SK-N-SH treated with all-trans-retinoic acid at 6 μM for 48 hours (cell line): ENCODE measurements at regions not wholly inside any gene's neighbourhood (a gene's known extent, or its start where the extent isn't known, plus 50 kb on each side); places are given as distances from the start of the nearest gene placed in this dataset.

Experiments
- ATAC-seq: fragments of 200-7000 bp; cut with Tn5 transposase; 3 replicates; pipeline ENCODE4 v1.9.1; 2020; ENCODE audit warnings: mild to moderate bottlenecking, moderate library complexity
- ARNTL ChIP-seq: fragments of 450-650 bp; formaldehyde crosslinking; IDR thresholded peaks from 2 replicates; pipeline ENCODE4 v1.5.0; 2020; ENCODE audit warnings: low read depth, mild to moderate bottlenecking, moderate library complexity, borderline replicate concordance
- BACH2 ChIP-seq: fragments of 250-450 bp; sonication (Bioruptor Pico); IDR thresholded peaks from 2 replicates; pipeline ENCODE4 v1.9.0; 2021; ENCODE audit warnings: mild to moderate bottlenecking, borderline replicate concordance
- CSDC2 ChIP-seq: fragments of 250-450 bp; sonication (Bioruptor Pico); IDR thresholded peaks from 2 replicates; pipeline ENCODE4 v1.5.0; 2020; ENCODE audit warnings: mild to moderate bottlenecking, moderate library complexity
- ESRRG ChIP-seq: fragments of 250-450 bp; sonication (Bioruptor Pico); IDR thresholded peaks from 2 replicates; pipeline ENCODE4 v1.6.1; 2021; ENCODE audit warnings: mild to moderate bottlenecking
- GLIS3 ChIP-seq: fragments of 250-450 bp; sonication (Bioruptor Pico); IDR thresholded peaks from 2 replicates; pipeline ENCODE4 v1.5.0; 2020; ENCODE audit warnings: mild to moderate bottlenecking, moderate library complexity
- ISL1 ChIP-seq: fragments of 250-450 bp; sonication (Bioruptor Pico); IDR thresholded peaks from 2 replicates; pipeline ENCODE4 v2.1.2; 2022; ENCODE audit warnings: mild to moderate bottlenecking, moderate library complexity
- OSR1 ChIP-seq: fragments of 250-450 bp; sonication (Bioruptor Pico); IDR thresholded peaks from 2 replicates; pipeline ENCODE4 v1.8.0; 2022; ENCODE audit warnings: moderate library complexity, mild to moderate bottlenecking, inconsistent platforms
- POU6F1 ChIP-seq: fragments of 250-450 bp; sonication (Bioruptor Pico); IDR thresholded peaks from 2 replicates; pipeline ENCODE4 v1.8.0; 2021; ENCODE audit warnings: low read depth, mild to moderate bottlenecking, moderate library complexity, borderline replicate concordance
- PPARA ChIP-seq: fragments of 250-450 bp; sonication (Bioruptor Pico); IDR thresholded peaks from 2 replicates; pipeline ENCODE4 v1.5.0; 2020; ENCODE audit warnings: mild to moderate bottlenecking, borderline replicate concordance
- RARB ChIP-seq: fragments of 250-450 bp; sonication (Bioruptor Pico); IDR thresholded peaks from 2 replicates; pipeline ENCODE4 v1.8.0; 2021; ENCODE audit warnings: mild to moderate bottlenecking, moderate library complexity
- SNAI2 ChIP-seq: fragments of 250-450 bp; sonication (Bioruptor Pico); IDR thresholded peaks from 2 replicates; pipeline ENCODE4 v1.5.0; 2020; ENCODE audit warnings: mild to moderate bottlenecking, moderate library complexity
- TOX ChIP-seq: fragments of 250-450 bp; sonication (Bioruptor Pico); IDR thresholded peaks from 2 replicates; pipeline ENCODE4 v1.8.0; 2021; ENCODE audit warnings: mild to moderate bottlenecking, moderate library complexity, borderline replicate concordance
- TSHZ2 ChIP-seq: fragments of 250-450 bp; sonication (Bioruptor Pico); IDR thresholded peaks from 2 replicates; pipeline ENCODE4 v1.5.0; 2020; ENCODE audit warnings: mild to moderate bottlenecking, moderate library complexity
- ZFP3 ChIP-seq: fragments of 250-450 bp; sonication (Bioruptor Pico); IDR thresholded peaks from 2 replicates; pipeline ENCODE4 v1.5.0; 2020; ENCODE audit warnings: mild to moderate bottlenecking, moderate library complexity
- ZNF565 ChIP-seq: fragments of 450-650 bp; formaldehyde crosslinking; conservative IDR thresholded peaks from 2 replicates; pipeline ENCODE4 v1.5.0; 2020; ENCODE audit warnings: low read depth, mild to moderate bottlenecking, moderate library complexity
- ZNF8 ChIP-seq: fragments of 450-650 bp; formaldehyde crosslinking; IDR thresholded peaks from 2 replicates; pipeline ENCODE4 v1.5.0; 2020; ENCODE audit warnings: mild to moderate bottlenecking, moderate library complexity
- TF ChIP-seq, protein P1 (sequence below): fragments of 250-450 bp; sonication (Bioruptor Pico); IDR thresholded peaks from 2 replicates; pipeline ENCODE4 v1.5.1; 2020; ENCODE audit warnings: low read depth, mild to moderate bottlenecking, moderate library complexity
- TF ChIP-seq, protein P2 (sequence below): fragments of 250-450 bp; sonication (Bioruptor Pico); IDR thresholded peaks from 2 replicates; pipeline ENCODE4 v1.5.1; 2021; ENCODE audit warnings: mild to moderate bottlenecking, moderate library complexity
- TF ChIP-seq, protein P3 (sequence below): fragments of 250-450 bp; sonication (Bioruptor Pico); IDR thresholded peaks from 2 replicates; pipeline ENCODE4 v1.8.0; 2020; ENCODE audit warnings: mild to moderate bottlenecking, moderate library complexity, borderline replicate concordance

DNA sequence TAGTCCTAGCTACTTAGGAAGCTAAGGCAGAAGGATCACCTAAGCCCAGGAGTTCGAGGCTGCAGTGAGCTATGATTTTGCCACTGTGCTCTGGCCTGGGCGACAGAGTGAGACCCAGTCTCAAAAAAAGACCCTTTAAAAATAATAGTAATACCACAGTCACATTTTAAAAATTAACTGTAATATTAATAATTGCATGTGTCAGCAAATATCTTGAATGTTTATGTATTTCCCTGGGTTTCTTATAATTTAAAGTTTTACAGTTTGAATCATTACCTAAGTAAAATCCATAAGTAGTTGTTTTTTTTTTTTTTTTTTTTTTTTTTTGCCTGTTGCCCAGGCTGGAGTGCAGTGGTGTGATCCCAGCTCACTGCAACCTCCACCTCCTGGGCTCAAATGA is 69.2 kb downstream of the LYZL2 start:
- no peak for TF ChIP-seq ZFP3 (CRISPR knock-in tag)
- TF ChIP-seq ISL1 = no peak
- TF ChIP-seq GLIS3 (CRISPR knock-in tag) = no peak
- TF ChIP-seq TSHZ2 = no peak
- no peak for TF ChIP-seq BACH2 (CRISPR knock-in tag)
- no peak for TF ChIP-seq TOX
- TF ChIP-seq ZNF565 (CRISPR knock-in tag) = no peak
- no peak for TF ChIP-seq CSDC2 (CRISPR knock-in tag)
- TF ChIP-seq SNAI2 = no peak
- TF ChIP-seq ARNTL = no peak
- TF ChIP-seq RARB (CRISPR knock-in tag) = no peak
- TF ChIP-seq, protein P1, sequence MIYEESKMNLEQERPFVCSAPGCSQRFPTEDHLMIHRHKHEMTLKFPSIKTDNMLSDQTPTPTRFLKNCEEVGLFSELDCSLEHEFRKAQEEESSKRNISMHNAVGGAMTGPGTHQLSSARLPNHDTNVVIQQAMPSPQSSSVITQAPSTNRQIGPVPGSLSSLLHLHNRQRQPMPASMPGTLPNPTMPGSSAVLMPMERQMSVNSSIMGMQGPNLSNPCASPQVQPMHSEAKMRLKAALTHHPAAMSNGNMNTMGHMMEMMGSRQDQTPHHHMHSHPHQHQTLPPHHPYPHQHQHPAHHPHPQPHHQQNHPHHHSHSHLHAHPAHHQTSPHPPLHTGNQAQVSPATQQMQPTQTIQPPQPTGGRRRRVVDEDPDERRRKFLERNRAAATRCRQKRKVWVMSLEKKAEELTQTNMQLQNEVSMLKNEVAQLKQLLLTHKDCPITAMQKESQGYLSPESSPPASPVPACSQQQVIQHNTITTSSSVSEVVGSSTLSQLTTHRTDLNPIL (CRISPR knock-in tag) = no peak
- TF ChIP-seq PPARA (CRISPR knock-in tag) = no peak
- TF ChIP-seq ZNF8 = no peak
- no peak for ATAC-seq

- no peak for TF ChIP-seq ZFP3 (CRISPR knock-in tag)
- TF ChIP-seq, protein P2, sequence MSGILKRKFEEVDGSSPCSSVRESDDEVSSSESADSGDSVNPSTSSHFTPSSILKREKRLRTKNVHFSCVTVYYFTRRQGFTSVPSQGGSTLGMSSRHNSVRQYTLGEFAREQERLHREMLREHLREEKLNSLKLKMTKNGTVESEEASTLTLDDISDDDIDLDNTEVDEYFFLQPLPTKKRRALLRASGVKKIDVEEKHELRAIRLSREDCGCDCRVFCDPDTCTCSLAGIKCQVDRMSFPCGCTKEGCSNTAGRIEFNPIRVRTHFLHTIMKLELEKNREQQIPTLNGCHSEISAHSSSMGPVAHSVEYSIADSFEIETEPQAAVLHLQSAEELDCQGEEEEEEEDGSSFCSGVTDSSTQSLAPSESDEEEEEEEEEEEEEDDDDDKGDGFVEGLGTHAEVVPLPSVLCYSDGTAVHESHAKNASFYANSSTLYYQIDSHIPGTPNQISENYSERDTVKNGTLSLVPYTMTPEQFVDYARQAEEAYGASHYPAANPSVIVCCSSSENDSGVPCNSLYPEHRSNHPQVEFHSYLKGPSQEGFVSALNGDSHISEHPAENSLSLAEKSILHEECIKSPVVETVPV (CRISPR knock-in tag) = no peak
- TF ChIP-seq OSR1 (CRISPR knock-in tag) = no peak
- TF ChIP-seq TOX = no peak
- TF ChIP-seq ISL1 = no peak
- no peak for TF ChIP-seq POU6F1 (CRISPR knock-in tag)
- TF ChIP-seq SNAI2 = no peak
- TF ChIP-seq, protein P3, sequence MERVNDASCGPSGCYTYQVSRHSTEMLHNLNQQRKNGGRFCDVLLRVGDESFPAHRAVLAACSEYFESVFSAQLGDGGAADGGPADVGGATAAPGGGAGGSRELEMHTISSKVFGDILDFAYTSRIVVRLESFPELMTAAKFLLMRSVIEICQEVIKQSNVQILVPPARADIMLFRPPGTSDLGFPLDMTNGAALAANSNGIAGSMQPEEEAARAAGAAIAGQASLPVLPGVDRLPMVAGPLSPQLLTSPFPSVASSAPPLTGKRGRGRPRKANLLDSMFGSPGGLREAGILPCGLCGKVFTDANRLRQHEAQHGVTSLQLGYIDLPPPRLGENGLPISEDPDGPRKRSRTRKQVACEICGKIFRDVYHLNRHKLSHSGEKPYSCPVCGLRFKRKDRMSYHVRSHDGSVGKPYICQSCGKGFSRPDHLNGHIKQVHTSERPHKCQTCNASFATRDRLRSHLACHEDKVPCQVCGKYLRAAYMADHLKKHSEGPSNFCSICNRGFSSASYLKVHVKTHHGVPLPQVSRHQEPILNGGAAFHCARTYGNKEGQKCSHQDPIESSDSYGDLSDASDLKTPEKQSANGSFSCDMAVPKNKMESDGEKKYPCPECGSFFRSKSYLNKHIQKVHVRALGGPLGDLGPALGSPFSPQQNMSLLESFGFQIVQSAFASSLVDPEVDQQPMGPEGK (CRISPR knock-in tag) = no peak
- no peak for TF ChIP-seq ZNF565 (CRISPR knock-in tag)
- TF ChIP-seq TSHZ2 = no peak
- ATAC-seq = peak; percentile 83
Measured at GRCh38 chr10:30559180-30559579, 70.4 kb downstream of the LYZL2 start.

DNA sequence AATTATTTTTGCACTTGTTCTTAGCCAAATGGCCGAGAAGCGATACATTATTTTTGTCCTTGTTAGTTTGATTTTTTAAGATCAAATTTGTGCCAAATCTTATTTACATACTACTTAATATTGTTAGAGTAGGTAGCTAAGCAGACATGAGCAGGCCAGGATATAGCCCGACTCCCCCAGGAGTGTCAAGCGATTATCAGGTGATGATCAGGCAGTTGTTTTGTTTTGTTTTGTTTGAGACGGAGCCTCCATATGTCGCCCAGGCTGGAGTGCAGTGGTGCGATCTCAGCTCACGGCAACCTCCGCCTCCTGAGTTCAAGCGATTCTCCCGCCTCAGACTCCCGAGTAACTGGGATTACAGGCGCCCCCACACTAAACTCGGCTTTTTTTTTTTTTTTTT is 71.1 kb downstream of the LYZL2 start:
- no peak for ATAC-seq
- TF ChIP-seq SNAI2 = no peak
- TF ChIP-seq, protein P3 (CRISPR knock-in tag) = no peak
- no peak for TF ChIP-seq TSHZ2
- no peak for TF ChIP-seq PPARA (CRISPR knock-in tag)
- TF ChIP-seq TOX = no peak
- TF ChIP-seq ESRRG = no peak
